ENCODE measurements at regions not wholly inside any gene's neighbourhood (a gene's known extent, or its start where the extent isn't known, plus 50 kb on each side); places are given as distances from the start of the nearest gene placed in this dataset.
A peak's percentile ranks its signal among the peaks of the same experiment; 100 is the strongest.
"Not testable (repeated sequence)": the region's sequence is repeated elsewhere in the genome, so short reads cannot be mapped to it uniquely, and the experiment has no call there.

DNA sequence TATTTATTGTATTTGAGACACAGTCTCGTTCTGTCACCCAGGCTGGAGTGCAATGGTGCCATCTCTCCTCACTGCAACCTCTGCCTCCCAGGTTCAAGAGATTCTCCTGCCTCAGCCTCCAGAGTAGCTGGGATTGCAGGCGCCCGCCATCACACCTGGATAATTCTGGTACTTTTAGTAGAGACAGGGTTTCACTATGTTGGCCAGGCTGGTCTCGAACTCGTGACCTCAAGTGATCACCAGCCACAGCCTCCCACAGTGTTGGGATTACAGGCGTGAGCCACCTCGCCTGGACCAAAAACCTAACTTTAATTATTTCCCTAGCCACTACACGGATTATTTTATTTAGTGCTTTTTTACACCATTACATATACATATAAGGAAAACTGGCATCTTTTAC lies 1674.0 kb downstream of the SPATA31A7 start:
- H3K4me3 ChIP-seq (ENCODE audit: insufficient read depth, low read depth, low read length); H2BK5ac ChIP-seq (ENCODE audit: low read depth, low read length, poor library complexity, severe bottlenecking); DNase-seq; H3K14ac ChIP-seq (replicated peaks; ENCODE audit: low read depth, low read length); ATAC-seq (ENCODE audit: low read depth); H3K18ac ChIP-seq (ENCODE audit: low read depth, low read length); H3K4me1 ChIP-seq (ENCODE audit: control insufficient read depth, insufficient read depth, low read length); H2AFZ ChIP-seq (replicated peaks; ENCODE audit: low read length, poor library complexity); intact Hi-C loops (cut with micrococcal nuclease); H2BK15ac ChIP-seq (ENCODE audit: low read depth, low read length); BruUV-seq (replicated peaks); H4K5ac ChIP-seq (ENCODE audit: low read depth, low read length); dilution Hi-C loops (cut with HindIII; ENCODE audit: low sequenced_read_pairs, unreplicated experiment); H4K8ac ChIP-seq (ENCODE audit: low read depth in 2 of 2, low read length in 2 of 2); H2AK5ac ChIP-seq (ENCODE audit: low read depth, low read length); H2BK20ac ChIP-seq (ENCODE audit: low read depth, low read length); CTCF ChIA-PET; H3K36me3 ChIP-seq (ENCODE audit: control insufficient read depth, insufficient read depth, low read length); H3K79me1 ChIP-seq (ENCODE audit: low read depth in 1 of 2, low read length in 2 of 2); H3K9me3 ChIP-seq (ENCODE audit: control insufficient read depth, insufficient read depth, low read length); H3K27ac ChIP-seq (ENCODE audit: insufficient read depth, low read length); H4K91ac ChIP-seq (ENCODE audit: insufficient read depth, low read depth, low read length); H3K23ac ChIP-seq (ENCODE audit: low read depth, low read length); H3K56ac ChIP-seq (ENCODE audit: extremely low read depth, insufficient read depth, low read length); H2BK120ac ChIP-seq (ENCODE audit: low read depth, low read length); H3K4ac ChIP-seq (ENCODE audit: low read depth, low read length); H3K9me1 ChIP-seq (ENCODE audit: insufficient read depth, low read length); H3K4me2 ChIP-seq (ENCODE audit: low read depth, low read length); H2AK9ac ChIP-seq (replicated peaks; ENCODE audit: low read depth, low read length, poor library complexity); H4K20me1 ChIP-seq (ENCODE audit: insufficient read depth, low read length); in situ Hi-C loops (cut with MboI; ENCODE audit: low sequenced_read_pairs); H3K9ac ChIP-seq (ENCODE audit: low read depth, low read length); POLR2A ChIA-PET (ENCODE audit: unreplicated experiment): not testable (repeated sequence)
- peaks cover 23% of the 10 kb centered on the region for H3K27me3 ChIP-seq (ENCODE audit: control insufficient read depth, insufficient read depth, low read length)
- WGBS, 2 experiments (ENCODE audit: extremely low coverage in 2 of 2, insufficient read length in 1 of 2) = 67% methylated on average over 3 of the region's 8 CpGs; no CpG with 5 or more reads in 1 of the 2 experiments

DNA sequence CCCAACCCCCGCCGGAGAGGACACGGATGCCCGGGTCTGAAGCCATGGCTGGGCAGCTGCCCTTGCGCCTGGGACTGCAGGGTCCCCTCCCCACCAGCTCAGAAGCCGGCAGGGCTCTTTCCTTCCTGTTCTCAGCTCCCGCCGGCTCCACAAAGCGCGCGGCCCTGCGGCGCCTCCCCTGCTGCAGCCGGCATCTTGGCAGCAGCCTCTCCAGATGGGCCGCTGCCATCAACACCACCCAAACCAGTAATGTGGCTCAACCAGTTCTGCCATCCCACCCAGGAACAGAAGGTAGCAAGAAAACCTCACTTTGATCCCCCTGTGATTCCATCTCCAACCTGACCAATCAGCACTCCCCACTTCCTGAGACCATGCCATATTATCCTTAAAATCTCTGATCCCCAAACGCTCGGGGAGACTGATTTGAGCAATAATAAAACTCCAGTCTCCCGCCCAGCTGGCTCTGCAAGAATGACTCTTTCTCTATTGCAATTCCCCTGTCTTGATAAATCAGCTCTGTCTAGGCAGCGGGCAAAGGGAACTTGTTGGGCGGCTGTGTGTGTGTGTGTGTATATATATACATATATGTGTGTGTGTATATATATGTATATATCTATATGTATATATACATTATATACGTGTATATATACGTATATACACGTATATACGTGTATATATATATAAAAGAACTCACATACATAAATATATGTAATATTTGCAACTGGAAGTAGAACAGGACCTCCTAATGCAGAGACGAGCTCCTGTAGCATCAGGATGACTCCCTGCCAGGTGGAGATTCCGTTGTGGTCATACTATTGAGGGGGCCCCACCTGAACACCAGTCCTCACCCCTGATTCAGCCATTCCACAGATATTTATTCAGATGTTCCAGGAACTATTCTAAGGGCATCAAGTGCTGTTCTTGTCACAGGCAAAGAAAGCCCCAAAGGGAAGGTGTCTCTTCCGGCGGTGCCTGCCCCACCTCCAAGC lies 1674.9 kb downstream of the SPATA31A7 start:
- H3K23ac ChIP-seq (ENCODE audit: low read depth, low read length); H3K4ac ChIP-seq (ENCODE audit: low read depth, low read length); H2AK5ac ChIP-seq (ENCODE audit: low read depth, low read length); CTCF ChIA-PET; H4K5ac ChIP-seq (ENCODE audit: low read depth, low read length); intact Hi-C loops (cut with micrococcal nuclease); H2BK20ac ChIP-seq (ENCODE audit: low read depth, low read length); H3K18ac ChIP-seq (ENCODE audit: low read depth, low read length); H3K56ac ChIP-seq (ENCODE audit: extremely low read depth, insufficient read depth, low read length); H3K27ac ChIP-seq (ENCODE audit: insufficient read depth, low read length); H3K4me3 ChIP-seq (ENCODE audit: insufficient read depth, low read depth, low read length); H2AK9ac ChIP-seq (replicated peaks; ENCODE audit: low read depth, low read length, poor library complexity); DNase-seq; H3K9me1 ChIP-seq (ENCODE audit: insufficient read depth, low read length); H3K9ac ChIP-seq (ENCODE audit: low read depth, low read length); dilution Hi-C loops (cut with HindIII; ENCODE audit: low sequenced_read_pairs, unreplicated experiment); POLR2A ChIA-PET (ENCODE audit: unreplicated experiment); H3K4me2 ChIP-seq (ENCODE audit: low read depth, low read length); H2AFZ ChIP-seq (replicated peaks; ENCODE audit: low read length, poor library complexity); H3K4me1 ChIP-seq (ENCODE audit: control insufficient read depth, insufficient read depth, low read length); BruUV-seq (replicated peaks); H4K91ac ChIP-seq (ENCODE audit: insufficient read depth, low read depth, low read length); H3K79me1 ChIP-seq (ENCODE audit: low read depth in 1 of 2, low read length in 2 of 2); in situ Hi-C loops (cut with MboI; ENCODE audit: low sequenced_read_pairs); H3K9me3 ChIP-seq (ENCODE audit: control insufficient read depth, insufficient read depth, low read length); H2BK15ac ChIP-seq (ENCODE audit: low read depth, low read length); H4K8ac ChIP-seq (ENCODE audit: low read depth in 2 of 2, low read length in 2 of 2); H3K14ac ChIP-seq (replicated peaks; ENCODE audit: low read depth, low read length); H2BK120ac ChIP-seq (ENCODE audit: low read depth, low read length); H4K20me1 ChIP-seq (ENCODE audit: insufficient read depth, low read length); H3K36me3 ChIP-seq (ENCODE audit: control insufficient read depth, insufficient read depth, low read length); H2BK5ac ChIP-seq (ENCODE audit: low read depth, low read length, poor library complexity, severe bottlenecking): not testable (repeated sequence)
- 2% methylated on average over 15 of the region's 28 CpGs; no CpG with 5 or more reads in 1 of the 2 experiments for WGBS, 2 experiments (ENCODE audit: extremely low coverage in 2 of 2, insufficient read length in 1 of 2)
- peak; percentile 81 for ATAC-seq (ENCODE audit: low read depth)
- H3K27me3 ChIP-seq (ENCODE audit: control insufficient read depth, insufficient read depth, low read length) = peaks cover 23% of the 10 kb centered on the region

Measured in IMR-90 (cell line).